DND-41 (cell line): ENCODE measurements at regions not wholly inside any gene's neighbourhood (a gene's known extent, or its start where the extent isn't known, plus 50 kb on each side); places are given as distances from the start of the nearest gene placed in this dataset.

Source experiments
- EZH2 ChIP-seq: IDR thresholded peaks from 3 replicates; pipeline ENCODE4 v1.6.1; 2012; ENCODE audit warnings: borderline replicate concordance, low read depth, mild to moderate bottlenecking, moderate library complexity, low read length, inconsistent platforms; ENCODE audit not compliant: severe bottlenecking
- TF ChIP-seq, protein P1 (sequence below): IDR thresholded peaks from 2 replicates; pipeline ENCODE4 v1.5.1; 2012; ENCODE audit warnings: borderline replicate concordance, low read length, moderate library complexity, mild to moderate bottlenecking; ENCODE audit not compliant: poor library complexity, severe bottlenecking; ENCODE audit errors: extremely low read depth

GRCh38 chr7:156204820-156205219 lies 392.6 kb upstream of the SHH start:
- TF ChIP-seq, protein P1, sequence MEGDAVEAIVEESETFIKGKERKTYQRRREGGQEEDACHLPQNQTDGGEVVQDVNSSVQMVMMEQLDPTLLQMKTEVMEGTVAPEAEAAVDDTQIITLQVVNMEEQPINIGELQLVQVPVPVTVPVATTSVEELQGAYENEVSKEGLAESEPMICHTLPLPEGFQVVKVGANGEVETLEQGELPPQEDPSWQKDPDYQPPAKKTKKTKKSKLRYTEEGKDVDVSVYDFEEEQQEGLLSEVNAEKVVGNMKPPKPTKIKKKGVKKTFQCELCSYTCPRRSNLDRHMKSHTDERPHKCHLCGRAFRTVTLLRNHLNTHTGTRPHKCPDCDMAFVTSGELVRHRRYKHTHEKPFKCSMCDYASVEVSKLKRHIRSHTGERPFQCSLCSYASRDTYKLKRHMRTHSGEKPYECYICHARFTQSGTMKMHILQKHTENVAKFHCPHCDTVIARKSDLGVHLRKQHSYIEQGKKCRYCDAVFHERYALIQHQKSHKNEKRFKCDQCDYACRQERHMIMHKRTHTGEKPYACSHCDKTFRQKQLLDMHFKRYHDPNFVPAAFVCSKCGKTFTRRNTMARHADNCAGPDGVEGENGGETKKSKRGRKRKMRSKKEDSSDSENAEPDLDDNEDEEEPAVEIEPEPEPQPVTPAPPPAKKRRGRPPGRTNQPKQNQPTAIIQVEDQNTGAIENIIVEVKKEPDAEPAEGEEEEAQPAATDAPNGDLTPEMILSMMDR, result no peak
- no peak for TF ChIP-seq EZH2
